Parathyroid adenoma (tissue), 2 donors: ENCODE measurements at regions not wholly inside any gene's neighbourhood (a gene's known extent, or its start where the extent isn't known, plus 50 kb on each side); places are given as distances from the start of the nearest gene placed in this dataset.

Experiments
- H2AFZ ChIP-seq: fragments of 300-600 bp; sonication (generic); one replicate; pipeline ENCODE4 v1.7.0; 2017; ENCODE audit warnings: antibody characterized with exemption, mild to moderate bottlenecking
- H3K27ac ChIP-seq: fragments of 300-600 bp; sonication (generic); one replicate; pipeline ENCODE4 v1.7.0; 2017
- H3K27me3 ChIP-seq: fragments of 300-600 bp; sonication (generic); one replicate; pipeline ENCODE4 v1.7.0; 2017; ENCODE audit warnings: low read length; ENCODE audit not compliant: control insufficient read depth, insufficient read depth
- H3K36me3 ChIP-seq: fragments of 300-600 bp; sonication (generic); one replicate; pipeline ENCODE4 v1.7.0; 2017; ENCODE audit warnings: low read length; ENCODE audit not compliant: control insufficient read depth, insufficient read depth
- H3K4me1 ChIP-seq: fragments of 300-600 bp; sonication (generic); one replicate; pipeline ENCODE4 v1.7.0; 2017; ENCODE audit warnings: control low read depth
- H3K4me2 ChIP-seq: fragments of 300-600 bp; sonication (generic); one replicate; pipeline ENCODE4 v1.7.0; 2017; ENCODE audit warnings: low read length
- H3K4me3 ChIP-seq: fragments of 300-600 bp; sonication (generic); one replicate; pipeline ENCODE4 v1.7.0; 2017; ENCODE audit warnings: low read depth, low read length
- H3K79me2 ChIP-seq: fragments of 300-600 bp; sonication (generic); one replicate; pipeline ENCODE4 v1.7.0; 2017; ENCODE audit warnings: control low read depth
- H3K9ac ChIP-seq: fragments of 300-600 bp; sonication (generic); one replicate; pipeline ENCODE4 v1.7.0; 2017; ENCODE audit warnings: mild to moderate bottlenecking
- H3K9me3 ChIP-seq: fragments of 300-600 bp; sonication (generic); one replicate; pipeline ENCODE4 v1.7.0; 2017; ENCODE audit warnings: low read length; ENCODE audit not compliant: control insufficient read depth
- TF ChIP-seq, protein P1 (sequence below): fragments of 300-600 bp; sonication (generic); IDR thresholded peaks from one replicate; pipeline ENCODE4 v1.7.0; 2017; ENCODE audit warnings: antibody characterized with exemption, mild to moderate bottlenecking
- donor health status: primary hyperparathyroidism.

DNA sequence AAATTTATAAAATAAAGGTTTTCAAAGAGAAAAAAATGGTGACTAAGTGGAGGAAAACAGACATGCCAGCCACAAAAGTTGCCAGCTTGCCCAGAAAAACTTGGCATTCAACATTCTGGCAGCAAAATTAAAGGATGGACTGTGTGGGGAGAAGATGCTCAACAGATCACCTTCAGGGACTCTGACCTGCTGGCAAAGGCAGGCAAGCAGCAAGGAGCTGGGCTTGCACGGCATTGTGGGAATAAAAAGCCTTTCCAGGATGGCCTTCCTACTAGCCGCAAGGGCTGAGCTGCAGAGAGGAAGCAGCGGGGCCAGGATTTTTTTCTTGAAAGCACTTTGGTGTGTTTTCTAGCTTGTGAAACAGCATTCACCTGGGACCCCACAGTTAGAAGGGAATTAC lies 101.9 kb upstream of the CACNA2D3 start:
- no peak overlapping the region for H3K4me2 ChIP-seq
- H3K9me3 ChIP-seq, result no peaks in the 10 kb centered on the region
- H3K4me3 ChIP-seq, result no peak overlapping the region
- no peak overlapping the region for H3K27ac ChIP-seq
- TF ChIP-seq, protein P1, sequence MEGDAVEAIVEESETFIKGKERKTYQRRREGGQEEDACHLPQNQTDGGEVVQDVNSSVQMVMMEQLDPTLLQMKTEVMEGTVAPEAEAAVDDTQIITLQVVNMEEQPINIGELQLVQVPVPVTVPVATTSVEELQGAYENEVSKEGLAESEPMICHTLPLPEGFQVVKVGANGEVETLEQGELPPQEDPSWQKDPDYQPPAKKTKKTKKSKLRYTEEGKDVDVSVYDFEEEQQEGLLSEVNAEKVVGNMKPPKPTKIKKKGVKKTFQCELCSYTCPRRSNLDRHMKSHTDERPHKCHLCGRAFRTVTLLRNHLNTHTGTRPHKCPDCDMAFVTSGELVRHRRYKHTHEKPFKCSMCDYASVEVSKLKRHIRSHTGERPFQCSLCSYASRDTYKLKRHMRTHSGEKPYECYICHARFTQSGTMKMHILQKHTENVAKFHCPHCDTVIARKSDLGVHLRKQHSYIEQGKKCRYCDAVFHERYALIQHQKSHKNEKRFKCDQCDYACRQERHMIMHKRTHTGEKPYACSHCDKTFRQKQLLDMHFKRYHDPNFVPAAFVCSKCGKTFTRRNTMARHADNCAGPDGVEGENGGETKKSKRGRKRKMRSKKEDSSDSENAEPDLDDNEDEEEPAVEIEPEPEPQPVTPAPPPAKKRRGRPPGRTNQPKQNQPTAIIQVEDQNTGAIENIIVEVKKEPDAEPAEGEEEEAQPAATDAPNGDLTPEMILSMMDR, result no peak
- no peaks in the 10 kb centered on the region for H3K36me3 ChIP-seq
- H3K4me1 ChIP-seq, result no peaks in the 10 kb centered on the region
- H3K27me3 ChIP-seq, result no peaks in the 10 kb centered on the region
- no peaks in the 10 kb centered on the region for H3K79me2 ChIP-seq
- no peak overlapping the region for H3K9ac ChIP-seq
- no peak overlapping the region for H2AFZ ChIP-seq

DNA sequence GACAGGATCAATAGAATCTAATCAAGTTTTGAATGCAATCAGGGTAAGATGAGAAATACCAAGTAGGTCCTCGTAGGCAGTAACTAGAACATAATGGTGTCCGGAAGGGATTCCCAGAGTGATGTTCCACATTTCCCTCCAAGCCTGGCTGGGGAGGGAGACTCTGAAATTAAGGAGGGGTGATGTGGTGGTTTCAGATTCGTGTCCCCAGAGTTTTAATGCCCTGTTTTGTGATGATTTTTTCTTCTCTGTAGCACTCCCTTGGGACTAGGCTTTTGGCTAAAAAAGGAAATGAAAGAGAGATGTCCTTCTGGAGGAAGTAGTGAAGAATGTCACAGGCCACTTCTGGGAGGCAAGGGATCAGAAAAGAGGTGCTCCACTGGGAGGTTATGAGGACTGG lies 108.3 kb upstream of the CACNA2D3 start:
- H3K27ac ChIP-seq, result no peak overlapping the region
- no peaks in the 10 kb centered on the region for H3K27me3 ChIP-seq
- no peak overlapping the region for H3K9ac ChIP-seq
- H3K9me3 ChIP-seq, result no peaks in the 10 kb centered on the region
- H3K4me2 ChIP-seq, result no peak overlapping the region
- no peaks in the 10 kb centered on the region for H3K79me2 ChIP-seq
- H2AFZ ChIP-seq, result no peak overlapping the region
- no peaks in the 10 kb centered on the region for H3K36me3 ChIP-seq
- H3K4me1 ChIP-seq, result no peaks in the 10 kb centered on the region
- H3K4me3 ChIP-seq, result no peak overlapping the region
- TF ChIP-seq, protein P1, result no peak

DNA sequence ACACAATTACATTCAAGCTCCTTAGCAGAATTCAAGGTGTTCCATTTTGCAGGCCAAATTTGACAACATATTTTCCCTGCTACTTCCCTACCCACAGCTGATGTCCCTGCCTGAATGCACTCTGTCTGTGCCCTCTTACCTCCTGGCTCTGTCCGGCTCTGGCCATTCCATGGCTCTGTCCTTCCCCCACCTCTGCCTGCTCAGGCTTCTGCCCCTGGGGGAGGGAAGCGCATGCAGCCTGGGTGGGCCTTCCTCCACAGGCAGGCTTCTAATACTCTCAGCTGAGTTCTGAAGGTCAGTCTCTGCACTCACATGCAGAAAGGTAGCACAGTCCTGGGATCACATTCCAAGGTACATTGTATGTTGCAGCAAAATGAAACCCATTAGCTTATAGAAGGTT lies 113.6 kb upstream of the CACNA2D3 start:
- Histone ChIP-seq H3K4me1 (no peaks in the 10 kb centered on the region), H3K79me2 (no peaks in the 10 kb centered on the region), H3K9ac (no peak overlapping the region), H3K27me3 (no peaks in the 10 kb centered on the region), H2AFZ (no peak overlapping the region), H3K27ac (no peak overlapping the region), H3K36me3 (no peaks in the 10 kb centered on the region), H3K9me3 (no peaks in the 10 kb centered on the region), H3K4me2 (no peak overlapping the region), H3K4me3 (no peak overlapping the region)
- TF ChIP-seq, protein P1, result no peak

DNA sequence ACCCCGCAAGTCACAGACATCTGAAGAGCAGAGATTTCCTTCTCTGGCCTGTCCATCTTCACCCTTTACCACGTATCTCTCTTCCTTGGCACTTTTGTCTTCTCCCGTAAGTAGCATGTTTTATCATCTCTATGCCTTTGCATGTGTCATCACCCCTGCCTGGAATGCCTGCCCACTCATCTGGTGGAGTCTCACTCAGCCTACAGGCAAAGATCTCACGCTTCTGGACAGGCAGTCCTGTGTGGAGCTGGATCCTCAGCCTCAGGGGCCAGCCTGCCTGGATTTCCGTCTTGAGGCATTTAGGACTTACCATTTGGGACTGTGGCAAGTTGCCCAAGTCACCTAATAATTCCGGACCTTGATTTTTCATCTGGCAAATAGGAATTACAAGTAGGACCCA lies 114.3 kb upstream of the CACNA2D3 start:
- no peaks in the 10 kb centered on the region for H3K4me1 ChIP-seq
- H3K27ac ChIP-seq, result no peak overlapping the region
- no peak overlapping the region for H3K4me2 ChIP-seq
- H3K27me3 ChIP-seq, result no peaks in the 10 kb centered on the region
- TF ChIP-seq, protein P1, result no peak
- H3K79me2 ChIP-seq, result no peaks in the 10 kb centered on the region
- no peak overlapping the region for H3K4me3 ChIP-seq
- H3K36me3 ChIP-seq, result no peaks in the 10 kb centered on the region
- H2AFZ ChIP-seq, result no peak overlapping the region
- H3K9me3 ChIP-seq, result no peaks in the 10 kb centered on the region
- H3K9ac ChIP-seq, result no peak overlapping the region

DNA sequence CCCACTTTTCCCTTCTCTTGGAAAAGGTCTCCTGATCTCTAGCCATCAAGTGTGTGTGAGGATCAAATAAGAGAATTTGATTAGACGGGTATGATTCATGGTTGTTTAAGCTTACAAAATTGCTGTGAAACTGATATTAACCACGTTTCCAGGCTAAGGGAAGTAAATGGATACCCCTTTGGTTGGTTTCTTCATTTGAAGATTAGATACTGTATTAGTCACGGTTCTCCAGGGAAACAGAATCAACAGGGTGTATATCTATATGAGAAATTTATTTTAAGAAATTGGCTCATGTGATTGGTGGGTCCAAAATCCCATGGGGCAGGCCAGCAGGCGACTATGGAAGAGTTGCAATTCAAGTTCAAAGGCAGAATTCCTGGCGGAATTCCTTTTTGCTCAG lies 112.7 kb upstream of the SELENOK start:
- no peaks in the 10 kb centered on the region for H3K4me1 ChIP-seq
- H3K36me3 ChIP-seq, result no peaks in the 10 kb centered on the region
- H3K27me3 ChIP-seq, result no peaks in the 10 kb centered on the region
- H2AFZ ChIP-seq, result no peak overlapping the region
- H3K79me2 ChIP-seq, result no peaks in the 10 kb centered on the region
- no peak overlapping the region for H3K4me3 ChIP-seq
- H3K9ac ChIP-seq, result no peak overlapping the region
- TF ChIP-seq, protein P1, result no peak
- no peak overlapping the region for H3K4me2 ChIP-seq
- no peak overlapping the region for H3K27ac ChIP-seq
- H3K9me3 ChIP-seq, result no peaks in the 10 kb centered on the region
